Breast epithelium (tissue), 3 donors: ENCODE measurements at regions not wholly inside any gene's neighbourhood (a gene's known extent, or its start where the extent isn't known, plus 50 kb on each side); places are given as distances from the start of the nearest gene placed in this dataset.

ENCODE experiments used
- POLR2A ChIP-seq: fragments of 450-650 bp; IDR thresholded peaks from one replicate; pipeline ENCODE4 v1.6.1; 2016; ENCODE audit warnings: antibody characterized with exemption, mild to moderate bottlenecking, moderate library complexity
- POLR2AphosphoS5 ChIP-seq, 3 donors: sonication (generic); formaldehyde crosslinking; IDR thresholded peaks; one replicate each; pipeline ENCODE4 v1.6.1; 2017; ENCODE audit warnings: antibody characterized with exemption in 3 of 3
- TF ChIP-seq, protein P1 (sequence below), 3 donors: fragments of 450-650 bp; IDR thresholded peaks; one replicate each; pipeline ENCODE4 v1.5.1; 2016 to 2017; ENCODE audit warnings: antibody characterized with exemption in 3 of 3, mild to moderate bottlenecking in 3 of 3, moderate library complexity in 3 of 3

DNA sequence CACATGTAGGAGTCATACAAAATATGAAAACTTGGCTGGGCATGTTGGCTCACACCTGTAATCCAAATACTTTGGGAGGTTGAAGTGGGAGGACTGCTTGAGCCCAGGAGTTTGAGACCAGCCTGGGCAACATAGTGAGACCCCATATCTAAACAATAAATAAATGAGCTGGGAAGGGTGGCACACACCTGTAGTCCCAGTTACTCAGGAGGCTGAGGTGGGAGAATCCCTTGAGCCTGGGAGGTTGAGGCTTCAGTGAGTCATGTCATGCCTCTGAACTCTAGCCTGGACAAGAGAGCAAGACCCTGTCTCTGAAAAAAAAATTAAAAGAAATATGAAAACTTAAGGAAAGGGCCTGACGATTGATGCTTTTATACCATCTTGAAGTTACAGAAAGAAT is 112.4 kb upstream of the RAI14 start:
- TF ChIP-seq POLR2A = no peak
- TF ChIP-seq, protein P1, sequence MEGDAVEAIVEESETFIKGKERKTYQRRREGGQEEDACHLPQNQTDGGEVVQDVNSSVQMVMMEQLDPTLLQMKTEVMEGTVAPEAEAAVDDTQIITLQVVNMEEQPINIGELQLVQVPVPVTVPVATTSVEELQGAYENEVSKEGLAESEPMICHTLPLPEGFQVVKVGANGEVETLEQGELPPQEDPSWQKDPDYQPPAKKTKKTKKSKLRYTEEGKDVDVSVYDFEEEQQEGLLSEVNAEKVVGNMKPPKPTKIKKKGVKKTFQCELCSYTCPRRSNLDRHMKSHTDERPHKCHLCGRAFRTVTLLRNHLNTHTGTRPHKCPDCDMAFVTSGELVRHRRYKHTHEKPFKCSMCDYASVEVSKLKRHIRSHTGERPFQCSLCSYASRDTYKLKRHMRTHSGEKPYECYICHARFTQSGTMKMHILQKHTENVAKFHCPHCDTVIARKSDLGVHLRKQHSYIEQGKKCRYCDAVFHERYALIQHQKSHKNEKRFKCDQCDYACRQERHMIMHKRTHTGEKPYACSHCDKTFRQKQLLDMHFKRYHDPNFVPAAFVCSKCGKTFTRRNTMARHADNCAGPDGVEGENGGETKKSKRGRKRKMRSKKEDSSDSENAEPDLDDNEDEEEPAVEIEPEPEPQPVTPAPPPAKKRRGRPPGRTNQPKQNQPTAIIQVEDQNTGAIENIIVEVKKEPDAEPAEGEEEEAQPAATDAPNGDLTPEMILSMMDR (IDR thresholded peaks at IDR 0.05) = no peak
- TF ChIP-seq POLR2AphosphoS5 (IDR thresholded peaks at IDR 0.05) = no peak
